DOHH2 (cell line): ENCODE measurements at regions not wholly inside any gene's neighbourhood (a gene's known extent, or its start where the extent isn't known, plus 50 kb on each side); places are given as distances from the start of the nearest gene placed in this dataset.

Experiments used
- CTCF ChIP-seq: fragments of 200-600 bp; sonication (generic); IDR thresholded peaks from one replicate; pipeline ENCODE4 v1.5.1; 2014; ENCODE audit warnings: antibody characterized with exemption, mild to moderate bottlenecking, low read depth, low read length; ENCODE audit not compliant: poor library complexity, severe bottlenecking
- EZH2phosphoT487 ChIP-seq: fragments of 200-600 bp; sonication (generic); IDR thresholded peaks from 2 replicates; pipeline ENCODE4 v1.6.1; 2017; ENCODE audit warnings: borderline replicate concordance, mild to moderate bottlenecking, antibody characterized with exemption, low read length, moderate library complexity, mixed read lengths

GRCh38 chr1:208852911-208853310, 608.7 kb upstream of the PLXNA2 start:
- TF ChIP-seq CTCF (no peak), EZH2phosphoT487 (no peak)
